HepG2 (cell line): ENCODE measurements at regions not wholly inside any gene's neighbourhood (a gene's known extent, or its start where the extent isn't known, plus 50 kb on each side); places are given as distances from the start of the nearest gene placed in this dataset.

Experiments used
- ASH2L ChIP-seq: fragments of 300-600, 200-600 bp; sonication (generic); IDR thresholded peaks from 2 replicates; pipeline ENCODE4 v1.7.0; 2017; ENCODE audit warnings: low read depth, mild to moderate bottlenecking, moderate library complexity, mixed read lengths, low read length; ENCODE audit not compliant: insufficient read length
- ELF4 ChIP-seq: sonication (generic); formaldehyde crosslinking; IDR thresholded peaks from 2 replicates; pipeline ENCODE4 v1.5.0; 2020; ENCODE audit warnings: missing genetic modification reagents, mild to moderate bottlenecking, moderate library complexity, borderline replicate concordance
- FOXA1 ChIP-seq, 2 experiments: fragments of 450-650 bp in 1 of 2; sonication (generic) in 1 of 2; formaldehyde crosslinking in 1 of 2; IDR thresholded peaks; 2 replicates each; pipeline versions ENCODE4 v1.4.0 to v1.6.1; 2016 to 2020; ENCODE audit warnings: missing genetic modification reagents in 1 of 2
- MZF1 ChIP-seq: sonication (generic); formaldehyde crosslinking; IDR thresholded peaks from 2 replicates; pipeline ENCODE4 v1.8.1; 2023; ENCODE audit warnings: mild to moderate bottlenecking, missing genetic modification reagents, borderline replicate concordance
- POLR2AphosphoS5 ChIP-seq: IDR thresholded peaks from 2 replicates; pipeline ENCODE4 v1.6.1; 2012; ENCODE audit warnings: low read depth, low read length
- SOX6 ChIP-seq, 2 experiments: fragments of 450-650 bp in 1 of 2; sonication (generic) in 1 of 2; formaldehyde crosslinking in 1 of 2; IDR thresholded peaks; 2 replicates each; pipeline versions ENCODE4 v1.4.0 to v1.6.1; 2017 to 2020; ENCODE audit warnings: antibody characterized with exemption in 1 of 2, mild to moderate bottlenecking in 1 of 2, missing genetic modification reagents in 1 of 2
- ZNF260 ChIP-seq: sonication (generic); formaldehyde crosslinking; IDR thresholded peaks from 2 replicates; pipeline ENCODE4 v1.4.0; 2020; ENCODE audit warnings: missing genetic modification reagents, low read depth, mild to moderate bottlenecking, borderline replicate concordance
- TF ChIP-seq, protein P1 (sequence below): sonication (generic); formaldehyde crosslinking; IDR thresholded peaks from 2 replicates; pipeline ENCODE4 v1.5.0; 2020; ENCODE audit warnings: mild to moderate bottlenecking, missing genetic modification reagents, moderate library complexity
- TF ChIP-seq, protein P2 (sequence below): IDR thresholded peaks from 2 replicates; pipeline ENCODE4 v1.6.1; 2016; ENCODE audit warnings: control low read depth
- TF ChIP-seq, protein P3 (sequence below): sonication (generic); formaldehyde crosslinking; IDR thresholded peaks from 2 replicates; pipeline ENCODE4 v1.4.0; 2020; ENCODE audit warnings: missing genetic modification reagents

DNA sequence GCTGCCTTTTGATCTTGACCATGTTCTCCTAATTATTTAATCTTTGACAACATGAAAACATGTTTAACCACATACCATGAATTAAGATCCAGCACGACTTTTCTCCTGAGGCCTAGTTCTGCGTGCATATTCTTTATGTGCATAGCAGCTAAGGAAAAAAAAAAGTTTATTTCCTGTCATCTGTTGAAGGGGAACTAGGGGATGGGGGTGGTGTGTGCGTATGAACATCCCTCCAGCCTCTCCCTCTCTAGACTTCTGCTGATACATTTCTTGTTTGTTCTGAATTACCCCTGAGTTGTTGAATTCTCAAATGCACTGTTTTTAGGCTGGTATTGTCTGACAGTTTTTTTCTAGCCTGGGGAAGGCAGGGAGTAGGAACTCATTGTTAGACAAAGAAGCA lies 543.3 kb downstream of the FGF9 start:
- TF ChIP-seq FOXA1 (IDR thresholded peaks at IDR 0.05) (no peak), FOXA1 (CRISPR knock-in tag; IDR thresholded peaks at IDR 0.05) (no peak), POLR2AphosphoS5 (no peak), ELF4 (no peak), ASH2L (no peak), SOX6 (IDR thresholded peaks at IDR 0.05) (no peak), SOX6 (CRISPR knock-in tag; IDR thresholded peaks at IDR 0.05) (no peak), MZF1 (CRISPR knock-in tag) (no peak), ZNF260 (CRISPR knock-in tag) (no peak)
- TF ChIP-seq, protein P1, sequence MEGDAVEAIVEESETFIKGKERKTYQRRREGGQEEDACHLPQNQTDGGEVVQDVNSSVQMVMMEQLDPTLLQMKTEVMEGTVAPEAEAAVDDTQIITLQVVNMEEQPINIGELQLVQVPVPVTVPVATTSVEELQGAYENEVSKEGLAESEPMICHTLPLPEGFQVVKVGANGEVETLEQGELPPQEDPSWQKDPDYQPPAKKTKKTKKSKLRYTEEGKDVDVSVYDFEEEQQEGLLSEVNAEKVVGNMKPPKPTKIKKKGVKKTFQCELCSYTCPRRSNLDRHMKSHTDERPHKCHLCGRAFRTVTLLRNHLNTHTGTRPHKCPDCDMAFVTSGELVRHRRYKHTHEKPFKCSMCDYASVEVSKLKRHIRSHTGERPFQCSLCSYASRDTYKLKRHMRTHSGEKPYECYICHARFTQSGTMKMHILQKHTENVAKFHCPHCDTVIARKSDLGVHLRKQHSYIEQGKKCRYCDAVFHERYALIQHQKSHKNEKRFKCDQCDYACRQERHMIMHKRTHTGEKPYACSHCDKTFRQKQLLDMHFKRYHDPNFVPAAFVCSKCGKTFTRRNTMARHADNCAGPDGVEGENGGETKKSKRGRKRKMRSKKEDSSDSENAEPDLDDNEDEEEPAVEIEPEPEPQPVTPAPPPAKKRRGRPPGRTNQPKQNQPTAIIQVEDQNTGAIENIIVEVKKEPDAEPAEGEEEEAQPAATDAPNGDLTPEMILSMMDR (CRISPR knock-in tag): no peak
- TF ChIP-seq, protein P2, sequence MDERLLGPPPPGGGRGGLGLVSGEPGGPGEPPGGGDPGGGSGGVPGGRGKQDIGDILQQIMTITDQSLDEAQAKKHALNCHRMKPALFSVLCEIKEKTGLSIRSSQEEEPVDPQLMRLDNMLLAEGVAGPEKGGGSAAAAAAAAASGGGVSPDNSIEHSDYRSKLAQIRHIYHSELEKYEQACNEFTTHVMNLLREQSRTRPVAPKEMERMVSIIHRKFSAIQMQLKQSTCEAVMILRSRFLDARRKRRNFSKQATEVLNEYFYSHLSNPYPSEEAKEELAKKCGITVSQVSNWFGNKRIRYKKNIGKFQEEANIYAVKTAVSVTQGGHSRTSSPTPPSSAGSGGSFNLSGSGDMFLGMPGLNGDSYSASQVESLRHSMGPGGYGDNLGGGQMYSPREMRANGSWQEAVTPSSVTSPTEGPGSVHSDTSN (CRISPR knock-in tag): no peak
- TF ChIP-seq, protein P3, sequence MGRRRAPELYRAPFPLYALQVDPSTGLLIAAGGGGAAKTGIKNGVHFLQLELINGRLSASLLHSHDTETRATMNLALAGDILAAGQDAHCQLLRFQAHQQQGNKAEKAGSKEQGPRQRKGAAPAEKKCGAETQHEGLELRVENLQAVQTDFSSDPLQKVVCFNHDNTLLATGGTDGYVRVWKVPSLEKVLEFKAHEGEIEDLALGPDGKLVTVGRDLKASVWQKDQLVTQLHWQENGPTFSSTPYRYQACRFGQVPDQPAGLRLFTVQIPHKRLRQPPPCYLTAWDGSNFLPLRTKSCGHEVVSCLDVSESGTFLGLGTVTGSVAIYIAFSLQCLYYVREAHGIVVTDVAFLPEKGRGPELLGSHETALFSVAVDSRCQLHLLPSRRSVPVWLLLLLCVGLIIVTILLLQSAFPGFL: no peak
